ENCODE measurements at regions not wholly inside any gene's neighbourhood (a gene's known extent, or its start where the extent isn't known, plus 50 kb on each side); places are given as distances from the start of the nearest gene placed in this dataset.

- TF ChIP-seq CTCF (IDR thresholded peaks at IDR 0.05) (no peak), POLR2A (IDR thresholded peaks at IDR 0.05) (no peak), EP300 (IDR thresholded peaks at IDR 0.05; ENCODE audit: low read depth) (no peak), POLR2AphosphoS5 (IDR thresholded peaks at IDR 0.05) (no peak)
These were observed 905.4 kb upstream of the NDST4 start for GRCh38 chr4:116018831-116019230.

Data from transverse colon (tissue), 4 donors.